ENCODE measurements at regions not wholly inside any gene's neighbourhood (a gene's known extent, or its start where the extent isn't known, plus 50 kb on each side); places are given as distances from the start of the nearest gene placed in this dataset.
"Not testable (repeated sequence)": the region's sequence is repeated elsewhere in the genome, so short reads cannot be mapped to it uniquely, and the experiment has no call there.

GRCh38 chr10:114722136-114722535 is 64.1 kb upstream of the ABLIM1 start:
- not testable (repeated sequence) for TF ChIP-seq CTCF, POLR2AphosphoS5, EP300 (IDR thresholded peaks at IDR 0.05)

Measured in gastroesophageal sphincter (tissue), 3 donors.